Endothelial cell of umbilical vein (primary cell): ENCODE measurements at regions not wholly inside any gene's neighbourhood (a gene's known extent, or its start where the extent isn't known, plus 50 kb on each side); places are given as distances from the start of the nearest gene placed in this dataset.

ENCODE experiments used
- BruUV-seq: library from RNA; stranded (reverse); fragments of 400-500 nt; replicated peaks from 2 replicates; lab custom pipeline; 2021; lab: Mats Ljungman, UMichigan
- CTCF ChIA-PET: fragments of 300-600, 350-600 bp; sonication (Branson Sonifier 250); formaldehyde crosslinking; loops from one replicate; lab custom pipeline; 2021; ENCODE audit warnings: antibody characterized with exemption, inconsistent platforms; lab: Charles Lee
- POLR2A ChIA-PET: fragments of 300-600, 350-600 bp; sonication (Branson Sonifier 250); formaldehyde crosslinking; loops from one replicate; lab custom pipeline; 2021; ENCODE audit warnings: antibody characterized with exemption, inconsistent platforms; lab: Charles Lee
- DNase-seq: peaks from one replicate; pipeline ENCODE4 v3.0.0-alpha.2; 2011; ENCODE audit warnings: low read depth, low spot score
- FAIRE-seq: peaks from 2 replicates; lab custom pipeline; 2011; peaks lifted over from hg19 to GRCh38; lab: Jason Lieb, UNC
- H2AFZ ChIP-seq: 2 replicates; pipeline ENCODE4 v1.6.0; 2012; ENCODE audit warnings: low read depth, low read length, control low read depth, inconsistent platforms
- H3K27ac ChIP-seq: 2 replicates; pipeline ENCODE4 v1.5.1; 2011; ENCODE audit warnings: low read depth, mild to moderate bottlenecking, control low read depth, low read length, moderate library complexity; ENCODE audit not compliant: insufficient read depth
- H3K27me3 ChIP-seq, 2 experiments: 2 replicates each; pipeline versions ENCODE4 v1.6.0 to v1.6.1; 2011; ENCODE audit warnings: low read length in 2 of 2, mixed read lengths in 1 of 2; ENCODE audit not compliant: control insufficient read depth in 2 of 2, insufficient read depth in 2 of 2
- H3K36me3 ChIP-seq, 2 experiments: 2 replicates in 1 of 2; 3 replicates in 1 of 2; pipeline ENCODE4 v1.5.1; 2011; ENCODE audit warnings: low read length in 2 of 2, mild to moderate bottlenecking in 1 of 2, moderate library complexity in 1 of 2; ENCODE audit not compliant: control insufficient read depth in 2 of 2, insufficient read depth in 2 of 2; ENCODE audit errors: extremely low read depth in 1 of 2
- H3K4me1 ChIP-seq: 3 replicates; pipeline ENCODE4 v1.5.1; 2011; ENCODE audit warnings: mild to moderate bottlenecking, low read length; ENCODE audit not compliant: control insufficient read depth, insufficient read depth; ENCODE audit errors: extremely low read depth
- H3K4me2 ChIP-seq: 2 replicates; pipeline ENCODE4 v1.6.1; 2011; ENCODE audit warnings: low read length, control low read depth, mixed read lengths; ENCODE audit not compliant: insufficient read depth
- H3K4me3 ChIP-seq, 3 experiments: fragments of 200-600 bp in 1 of 3; sonication (generic), shearing (Covaris generic) in 1 of 3; replicated peaks in 1 of 3; 2 replicates each; pipeline ENCODE4 v1.5.1; 2011 to 2016; ENCODE audit warnings: control low read depth in 3 of 3, low read length in 3 of 3, mild to moderate bottlenecking in 2 of 3, inconsistent platforms in 1 of 3, low read depth in 1 of 3, moderate library complexity in 1 of 3; ENCODE audit not compliant: insufficient read depth in 1 of 3
- H3K79me2 ChIP-seq: 2 replicates; pipeline ENCODE4 v1.6.0; 2012; ENCODE audit warnings: low read length, inconsistent platforms; ENCODE audit not compliant: control insufficient read depth, insufficient read depth
- H3K9ac ChIP-seq: replicated peaks from 2 replicates; pipeline ENCODE3; 2011; ENCODE audit warnings: low read length, control low read depth; ENCODE audit not compliant: insufficient read depth; ENCODE audit errors: extremely low read depth
- H3K9me1 ChIP-seq: replicated peaks from 3 replicates; pipeline ENCODE4 v1.6.0; 2011; ENCODE audit warnings: mild to moderate bottlenecking, low read length; ENCODE audit not compliant: control insufficient read depth, insufficient read depth; ENCODE audit errors: extremely low read depth
- H3K9me3 ChIP-seq: replicated peaks from 2 replicates; pipeline ENCODE4 v1.5.1; 2012; ENCODE audit warnings: low read length, inconsistent platforms; ENCODE audit not compliant: control insufficient read depth, insufficient read depth
- H4K20me1 ChIP-seq: replicated peaks from 2 replicates; pipeline ENCODE3; 2011; ENCODE audit warnings: mild to moderate bottlenecking, low read length; ENCODE audit not compliant: control insufficient read depth, insufficient read depth; ENCODE audit errors: extremely low read depth
- EZH2 ChIP-seq: IDR thresholded peaks from 2 replicates; pipeline ENCODE4 v1.6.1; 2012; ENCODE audit warnings: borderline replicate concordance, low read depth, mild to moderate bottlenecking, moderate library complexity, low read length, inconsistent platforms; ENCODE audit not compliant: severe bottlenecking
- FOS ChIP-seq: IDR thresholded peaks from 2 replicates; pipeline ENCODE4 v1.6.1; 2011; ENCODE audit warnings: mild to moderate bottlenecking, low read length, moderate library complexity, borderline replicate concordance; ENCODE audit not compliant: insufficient read depth
- GATA2 ChIP-seq: IDR thresholded peaks from 2 replicates; pipeline ENCODE4 v1.7.0; 2011; ENCODE audit warnings: low read depth, mild to moderate bottlenecking, moderate library complexity, mixed read lengths, low read length; ENCODE audit not compliant: insufficient read length, insufficient read depth
- JUN ChIP-seq: IDR thresholded peaks from 2 replicates; pipeline ENCODE4 v1.6.1; 2011; ENCODE audit warnings: borderline replicate concordance, low read depth; ENCODE audit not compliant: insufficient read length, insufficient read depth
- MYC ChIP-seq: IDR thresholded peaks from one replicate; pipeline ENCODE4 v1.6.1; 2011; ENCODE audit warnings: mild to moderate bottlenecking, low read depth, low read length
- POLR2A ChIP-seq: IDR thresholded peaks from 2 replicates; pipeline ENCODE4 v1.6.1; 2012; ENCODE audit warnings: low read depth, mild to moderate bottlenecking, control low read depth, low read length
- POLR2AphosphoS5 ChIP-seq: IDR thresholded peaks from 2 replicates; pipeline ENCODE4 v1.6.1; 2012; ENCODE audit warnings: low read depth, mild to moderate bottlenecking, control low read depth, low read length, moderate library complexity; ENCODE audit not compliant: insufficient read depth
- dilution Hi-C: fragments of 300-500 bp; cut with MboI; formaldehyde crosslinking; loops from one replicate; pipeline ENCODE4 v1.15.0; 2019; ENCODE audit warnings: low sequenced_read_pairs; ENCODE audit not compliant: extremely low pct_ligation_motif_present
- intact Hi-C: fragments of 100-400 bp; cut with micrococcal nuclease; formaldehyde crosslinking; loops from one replicate; pipeline ENCODE4 v1.10.0; 2022
- TF ChIP-seq, protein P1 (sequence below), 2 donors: IDR thresholded peaks; 1 replicate in 1 of 2; 2 replicates in 1 of 2; pipeline ENCODE4 v1.5.1; 2011; ENCODE audit warnings: low read length in 2 of 2, mild to moderate bottlenecking in 2 of 2, moderate library complexity in 2 of 2, control low read depth in 1 of 2, inconsistent platforms in 1 of 2, low read depth in 1 of 2; ENCODE audit not compliant: insufficient read depth in 1 of 2; ENCODE audit errors: extremely low read depth in 1 of 2
- TF ChIP-seq, protein P2 (sequence below): IDR thresholded peaks from 2 replicates; pipeline ENCODE4 v1.6.1; 2011; ENCODE audit not compliant: insufficient read depth, insufficient read length

DNA sequence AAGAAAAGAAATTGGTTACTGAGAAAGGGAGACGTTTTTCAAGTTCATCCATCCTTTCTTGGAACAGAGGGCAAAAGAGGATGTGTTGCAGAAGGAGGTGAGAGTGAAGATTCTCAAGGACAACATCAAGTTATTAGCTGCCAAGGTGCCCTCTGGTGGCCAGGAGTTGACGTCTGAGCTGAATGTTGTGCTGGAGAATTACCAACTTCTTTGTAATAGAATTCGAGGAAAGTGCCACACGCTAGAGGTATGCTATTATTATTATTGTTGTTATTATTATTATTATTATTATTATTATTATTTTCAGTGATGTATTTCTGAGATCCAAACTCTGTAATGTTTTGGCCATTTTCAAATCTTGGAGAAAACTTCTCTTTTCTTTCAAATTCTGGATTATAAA is 197.0 kb downstream of the UTRN start:
- no peak for TF ChIP-seq EZH2
- no peak for TF ChIP-seq POLR2A
- TF ChIP-seq, protein P1, sequence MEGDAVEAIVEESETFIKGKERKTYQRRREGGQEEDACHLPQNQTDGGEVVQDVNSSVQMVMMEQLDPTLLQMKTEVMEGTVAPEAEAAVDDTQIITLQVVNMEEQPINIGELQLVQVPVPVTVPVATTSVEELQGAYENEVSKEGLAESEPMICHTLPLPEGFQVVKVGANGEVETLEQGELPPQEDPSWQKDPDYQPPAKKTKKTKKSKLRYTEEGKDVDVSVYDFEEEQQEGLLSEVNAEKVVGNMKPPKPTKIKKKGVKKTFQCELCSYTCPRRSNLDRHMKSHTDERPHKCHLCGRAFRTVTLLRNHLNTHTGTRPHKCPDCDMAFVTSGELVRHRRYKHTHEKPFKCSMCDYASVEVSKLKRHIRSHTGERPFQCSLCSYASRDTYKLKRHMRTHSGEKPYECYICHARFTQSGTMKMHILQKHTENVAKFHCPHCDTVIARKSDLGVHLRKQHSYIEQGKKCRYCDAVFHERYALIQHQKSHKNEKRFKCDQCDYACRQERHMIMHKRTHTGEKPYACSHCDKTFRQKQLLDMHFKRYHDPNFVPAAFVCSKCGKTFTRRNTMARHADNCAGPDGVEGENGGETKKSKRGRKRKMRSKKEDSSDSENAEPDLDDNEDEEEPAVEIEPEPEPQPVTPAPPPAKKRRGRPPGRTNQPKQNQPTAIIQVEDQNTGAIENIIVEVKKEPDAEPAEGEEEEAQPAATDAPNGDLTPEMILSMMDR (IDR thresholded peaks at IDR 0.05; ENCODE audit: extremely low read depth in 1 of 2, insufficient read depth in 1 of 2, low read depth in 1 of 2, low read length in 2 of 2) = peak; percentile 70 to 71
- dilution Hi-C loops = no loop called here

DNA sequence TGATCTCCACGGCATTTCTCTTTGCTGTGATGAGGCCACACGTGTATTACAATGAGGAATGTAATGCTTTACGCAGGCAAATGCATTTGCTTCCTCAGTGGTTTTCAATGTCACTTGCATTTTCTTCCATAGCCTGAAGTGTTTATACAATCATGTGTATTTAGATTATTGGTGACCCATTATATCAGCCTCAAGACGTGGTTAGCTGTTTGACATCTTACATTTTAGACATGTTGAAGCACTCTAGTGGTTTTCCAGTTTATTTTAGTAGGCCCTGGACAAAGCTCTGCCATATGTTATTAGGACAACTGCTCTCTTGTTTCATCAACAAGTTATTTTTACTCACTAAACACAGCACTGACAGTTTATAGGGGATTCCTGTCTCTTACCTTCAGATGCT is 200.4 kb downstream of the UTRN start:
- Histone ChIP-seq H3K9me3 (no peaks in the 10 kb centered on the region), H3K36me3 (peaks cover 14 to 23% of the 10 kb centered on the region in 2 experiments), H2AFZ (no peak overlapping the region), H3K79me2 (no peaks in the 10 kb centered on the region), H3K4me3 (no peak overlapping the region), H3K27me3 (no peaks in the 10 kb centered on the region), H4K20me1 (no peaks in the 10 kb centered on the region), H3K27ac (no peak overlapping the region), H3K4me1 (no peaks in the 10 kb centered on the region), H3K4me2 (no peak overlapping the region), H3K9me1 (no peaks in the 10 kb centered on the region), H3K9ac (no peak overlapping the region)
- no TSS peak for BruUV-seq
- ChIA-PET POLR2A (interaction anchor here (0.6 kb wide), 1 partner anchor 12 kb away, joined by 3 read pairs; no protein-coding TSS in a partner anchor), CTCF (no interaction called here)
- TF ChIP-seq MYC = no peak
- no peak for TF ChIP-seq GATA2
- no peak for TF ChIP-seq POLR2A
- TF ChIP-seq, protein P1 (IDR thresholded peaks at IDR 0.05; ENCODE audit: extremely low read depth in 1 of 2, insufficient read depth in 1 of 2, low read depth in 1 of 2, low read length in 2 of 2) = no peak
- TF ChIP-seq EZH2 = no peak
- no peak for TF ChIP-seq FOS
- TF ChIP-seq JUN = no peak
- TF ChIP-seq, protein P2, sequence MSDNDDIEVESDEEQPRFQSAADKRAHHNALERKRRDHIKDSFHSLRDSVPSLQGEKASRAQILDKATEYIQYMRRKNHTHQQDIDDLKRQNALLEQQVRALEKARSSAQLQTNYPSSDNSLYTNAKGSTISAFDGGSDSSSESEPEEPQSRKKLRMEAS = no peak
- TF ChIP-seq POLR2AphosphoS5 = no peak
- intact Hi-C loops = no loop called here
- FAIRE-seq (no peak), DNase-seq (no peak)
- dilution Hi-C loops = no loop called here

More for the DNA sequence above, 197.0 kb downstream of the UTRN start:
- Histone ChIP-seq H3K79me2 (no peaks in the 10 kb centered on the region), H3K9ac (no peak overlapping the region), H3K4me2 (no peak overlapping the region), H3K27ac (no peak overlapping the region), H3K27me3 (no peaks in the 10 kb centered on the region), H3K4me1 (no peaks in the 10 kb centered on the region), H3K36me3 (peaks cover 6 to 20% of the 10 kb centered on the region in 2 experiments), H4K20me1 (no peaks in the 10 kb centered on the region), H3K9me1 (no peaks in the 10 kb centered on the region), H3K9me3 (no peaks in the 10 kb centered on the region), H3K4me3 (no peak overlapping the region), H2AFZ (no peak overlapping the region)
- FAIRE-seq = peak; percentile 87
- intact Hi-C loops = loop anchor here (1.0 to 2.0 kb wide), 4 partner anchors 131 to 377 kb away; no protein-coding TSS in a partner anchor
- POLR2A ChIA-PET = interaction anchor here (0.6 kb wide), 1 partner anchor 68 kb away, joined by 4 read pairs; no protein-coding TSS in a partner anchor
- CTCF ChIA-PET = interaction anchor here (0.6 to 3.6 kb wide), 43 partner anchors 9 to 906 kb away, joined by 3 to 46 read pairs (median 4); partner anchors contain the start of gene UTRN
- no TSS peak for BruUV-seq
- peak; percentile 84 for DNase-seq
